Body of pancreas (tissue), 4 donors: ENCODE measurements at regions not wholly inside any gene's neighbourhood (a gene's known extent, or its start where the extent isn't known, plus 50 kb on each side); places are given as distances from the start of the nearest gene placed in this dataset.

Experiments used
- ATAC-seq: fragments of 150-250 bp; one replicate; pipeline ENCODE4 v1.9.1; 2016
- DNase-seq, 4 donors: peaks; one replicate each; pipeline ENCODE4 v3.0.0-alpha.2; 2019
- H3K27ac ChIP-seq, 4 donors: fragments of 200-600 bp; sonication (generic); 1 replicate in 3 of 4; 2 replicates in 1 of 4; pipeline versions ENCODE4 v1.5.1 to v1.6.1; 2016 to 2019; ENCODE audit warnings: mild to moderate bottlenecking in 1 of 4, mixed read lengths in 1 of 4, moderate library complexity in 1 of 4
- H3K27me3 ChIP-seq, 2 donors: fragments of 200-600 bp; sonication (generic); one replicate each; pipeline ENCODE4 v1.6.0; 2016; ENCODE audit warnings: mild to moderate bottlenecking in 1 of 2
- H3K36me3 ChIP-seq, 2 donors: fragments of 200-600 bp; sonication (generic); replicated peaks in 1 of 2; 2 replicates each; pipeline ENCODE4 v1.5.1; 2016; ENCODE audit warnings: low read depth in 2 of 2; ENCODE audit not compliant: insufficient read depth in 1 of 2
- H3K4me1 ChIP-seq: fragments of 200-600 bp; sonication (generic); one replicate; pipeline ENCODE4 v1.6.0; 2016
- H3K4me3 ChIP-seq, 2 donors: fragments of 200-600 bp; sonication (generic); 1 replicate in 1 of 2; 2 replicates in 1 of 2; pipeline ENCODE4 v1.5.1; 2016 to 2019
- H3K9me3 ChIP-seq, 3 donors: fragments of 200-600 bp; sonication (generic); 1 replicate in 2 of 3; 2 replicates in 1 of 3; pipeline ENCODE4 v1.5.1; 2016
- POLR2A ChIP-seq, 3 donors: fragments of 450-650 bp; IDR thresholded peaks; one replicate each; pipeline ENCODE4 v1.6.1; 2016; ENCODE audit warnings: antibody characterized with exemption in 3 of 3, mild to moderate bottlenecking in 2 of 3
- WGBS, 2 donors: methylation state at CpG; one replicate each; pipeline ENCODE4 v1.1.5; 2017; 5-methylcytosine and 5-hydroxymethylcytosine counted together
- intact Hi-C: fragments of 100-400 bp; cut with DNase I; formaldehyde crosslinking; loops from one replicate; pipeline ENCODE4 v1.15.1; 2023
- TF ChIP-seq, protein P1 (sequence below), 7 experiments: fragments of 450-650 bp in 4 of 7; fragments of 200-600 bp in 3 of 7; sonication (generic) in 3 of 7; IDR thresholded peaks; one replicate each; pipeline ENCODE4 v1.5.1; 2016 to 2019; ENCODE audit warnings: antibody characterized with exemption in 7 of 7

DNA sequence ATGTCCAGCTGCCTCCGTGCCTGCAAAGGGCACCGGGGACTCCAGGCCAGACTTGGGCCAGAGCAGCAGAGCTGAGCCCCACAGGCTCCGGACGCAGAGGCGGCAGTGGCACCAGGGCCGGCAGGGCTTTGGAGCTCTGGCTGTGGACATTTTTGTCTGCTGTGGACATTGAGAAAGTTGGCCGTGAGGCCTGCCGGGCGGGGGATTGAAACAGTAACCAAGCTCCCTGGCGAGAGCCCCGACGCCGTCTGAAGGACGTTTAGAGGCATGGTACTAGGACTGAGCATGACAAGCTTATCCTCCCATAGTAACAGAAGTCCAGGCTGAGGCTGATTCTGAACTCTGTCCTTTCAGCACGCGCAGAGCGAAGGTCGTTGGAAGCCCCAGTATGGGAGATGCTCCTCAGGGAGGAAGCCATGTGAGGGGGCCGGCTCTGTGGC is 323.8 kb downstream of the AMY1C start:
- intact Hi-C loops: no loop called here
- Histone ChIP-seq H3K36me3 (no peaks in the 10 kb centered on the region), H3K9me3 (no peaks in the 10 kb centered on the region), H3K4me1 (no peaks in the 10 kb centered on the region), H3K27me3 (no peaks in the 10 kb centered on the region), H3K4me3 (no peak overlapping the region), H3K27ac (no peak overlapping the region)
- ATAC-seq (no peak), DNase-seq (peak in 1 of 4 donors; percentile 8)
- TF ChIP-seq POLR2A (IDR thresholded peaks at IDR 0.05): no peak
- TF ChIP-seq, protein P1, sequence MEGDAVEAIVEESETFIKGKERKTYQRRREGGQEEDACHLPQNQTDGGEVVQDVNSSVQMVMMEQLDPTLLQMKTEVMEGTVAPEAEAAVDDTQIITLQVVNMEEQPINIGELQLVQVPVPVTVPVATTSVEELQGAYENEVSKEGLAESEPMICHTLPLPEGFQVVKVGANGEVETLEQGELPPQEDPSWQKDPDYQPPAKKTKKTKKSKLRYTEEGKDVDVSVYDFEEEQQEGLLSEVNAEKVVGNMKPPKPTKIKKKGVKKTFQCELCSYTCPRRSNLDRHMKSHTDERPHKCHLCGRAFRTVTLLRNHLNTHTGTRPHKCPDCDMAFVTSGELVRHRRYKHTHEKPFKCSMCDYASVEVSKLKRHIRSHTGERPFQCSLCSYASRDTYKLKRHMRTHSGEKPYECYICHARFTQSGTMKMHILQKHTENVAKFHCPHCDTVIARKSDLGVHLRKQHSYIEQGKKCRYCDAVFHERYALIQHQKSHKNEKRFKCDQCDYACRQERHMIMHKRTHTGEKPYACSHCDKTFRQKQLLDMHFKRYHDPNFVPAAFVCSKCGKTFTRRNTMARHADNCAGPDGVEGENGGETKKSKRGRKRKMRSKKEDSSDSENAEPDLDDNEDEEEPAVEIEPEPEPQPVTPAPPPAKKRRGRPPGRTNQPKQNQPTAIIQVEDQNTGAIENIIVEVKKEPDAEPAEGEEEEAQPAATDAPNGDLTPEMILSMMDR (IDR thresholded peaks at IDR 0.05): no peak
- 81 to 86% methylated on average over 12 to 19 of the region's 19 CpGs for WGBS, 2 donors

DNA sequence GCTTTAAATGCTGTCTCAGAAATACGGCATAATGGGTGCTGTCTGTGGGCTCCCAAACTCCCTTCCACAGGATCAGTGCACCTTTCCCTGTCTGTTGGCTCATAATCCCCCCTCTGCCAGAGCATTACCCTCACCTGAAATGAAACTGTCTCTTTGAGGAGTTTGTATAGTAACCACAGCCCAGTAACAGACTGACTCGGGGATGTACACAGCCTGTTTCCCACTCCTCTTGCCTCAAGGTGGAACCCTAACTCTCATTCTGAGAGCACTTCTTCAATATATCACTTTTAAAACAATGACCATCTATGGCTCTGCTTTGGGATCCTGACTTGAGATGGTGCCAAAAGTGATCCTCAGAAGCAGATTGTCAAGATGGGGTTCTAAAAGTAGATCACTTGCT is 332.5 kb downstream of the AMY1C start:
- H3K9me3 ChIP-seq: no peaks in the 10 kb centered on the region
- H3K4me3 ChIP-seq: no peak overlapping the region
- 61 to 65% methylated on average over 2 of the region's 2 CpGs for WGBS, 2 donors
- H3K36me3 ChIP-seq: no peaks in the 10 kb centered on the region
- TF ChIP-seq POLR2A (IDR thresholded peaks at IDR 0.05): no peak
- TF ChIP-seq, protein P1 (IDR thresholded peaks at IDR 0.05): no peak
- intact Hi-C loops: no loop called here
- ATAC-seq: no peak
- no peaks in the 10 kb centered on the region for H3K27me3 ChIP-seq
- H3K4me1 ChIP-seq: no peaks in the 10 kb centered on the region
- H3K27ac ChIP-seq: no peak overlapping the region
- DNase-seq: no peak

DNA sequence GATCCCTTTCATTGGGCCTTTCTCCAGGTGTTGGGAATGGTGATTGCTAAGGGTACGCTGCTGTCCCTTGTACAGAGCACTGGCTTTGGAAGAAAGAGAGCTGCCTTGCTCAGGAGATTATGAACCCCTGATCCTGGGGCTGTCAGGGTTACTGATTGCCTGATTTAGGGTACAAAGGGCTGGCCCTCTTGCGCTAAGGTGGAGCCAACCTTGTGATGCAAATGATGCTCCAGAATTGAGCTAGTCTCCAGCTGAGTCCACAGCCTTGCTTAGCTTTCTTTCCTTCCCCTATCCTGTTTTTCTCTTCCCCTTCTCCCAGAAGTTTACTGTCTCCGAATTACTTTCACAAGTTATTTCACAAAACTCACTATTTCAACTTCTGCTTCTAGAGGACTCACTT is 334.7 kb downstream of the AMY1C start:
- WGBS, 2 donors: 56 to 63% methylated on average over 3 of the region's 3 CpGs
- no peaks in the 10 kb centered on the region for H3K27me3 ChIP-seq
- no peaks in the 10 kb centered on the region for H3K36me3 ChIP-seq
- intact Hi-C loops: no loop called here
- DNase-seq (no peak), ATAC-seq (no peak)
- no peaks in the 10 kb centered on the region for H3K4me1 ChIP-seq
- no peaks in the 10 kb centered on the region for H3K9me3 ChIP-seq
- TF ChIP-seq POLR2A (IDR thresholded peaks at IDR 0.05): no peak
- TF ChIP-seq, protein P1 (IDR thresholded peaks at IDR 0.05): no peak
- no peak overlapping the region for H3K27ac ChIP-seq
- H3K4me3 ChIP-seq: no peak overlapping the region

DNA sequence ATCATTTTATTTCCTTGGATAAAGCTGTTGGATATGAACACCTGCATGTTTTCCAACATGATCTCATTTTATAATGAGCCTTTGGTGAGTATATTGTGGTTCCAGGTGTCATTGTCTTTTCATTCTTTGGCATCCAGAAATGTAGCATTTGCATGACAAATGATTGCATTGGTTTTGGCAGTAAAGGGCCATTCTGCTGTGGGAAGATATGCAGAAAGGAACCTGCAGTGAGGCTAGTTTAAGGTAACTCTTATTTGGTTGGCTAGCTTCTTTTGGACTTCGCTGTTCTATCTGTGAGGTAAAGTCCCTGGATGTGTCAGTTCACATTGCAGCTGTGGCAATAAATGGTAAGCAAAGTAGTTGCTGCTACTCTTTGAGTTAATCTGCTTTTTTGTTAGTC is 343.0 kb downstream of the AMY1C start:
- H3K9me3 ChIP-seq: no peaks in the 10 kb centered on the region
- WGBS, 2 donors: 74 to 100% methylated on average over 1 of the region's 1 CpG
- H3K27me3 ChIP-seq: no peaks in the 10 kb centered on the region
- intact Hi-C loops: no loop called here
- no peaks in the 10 kb centered on the region for H3K4me1 ChIP-seq
- H3K4me3 ChIP-seq: no peak overlapping the region
- H3K36me3 ChIP-seq: no peaks in the 10 kb centered on the region
- ATAC-seq: no peak
- TF ChIP-seq, protein P1 (IDR thresholded peaks at IDR 0.05): no peak
- no peak for TF ChIP-seq POLR2A (IDR thresholded peaks at IDR 0.05)
- no peak overlapping the region for H3K27ac ChIP-seq
- DNase-seq: no peak

DNA sequence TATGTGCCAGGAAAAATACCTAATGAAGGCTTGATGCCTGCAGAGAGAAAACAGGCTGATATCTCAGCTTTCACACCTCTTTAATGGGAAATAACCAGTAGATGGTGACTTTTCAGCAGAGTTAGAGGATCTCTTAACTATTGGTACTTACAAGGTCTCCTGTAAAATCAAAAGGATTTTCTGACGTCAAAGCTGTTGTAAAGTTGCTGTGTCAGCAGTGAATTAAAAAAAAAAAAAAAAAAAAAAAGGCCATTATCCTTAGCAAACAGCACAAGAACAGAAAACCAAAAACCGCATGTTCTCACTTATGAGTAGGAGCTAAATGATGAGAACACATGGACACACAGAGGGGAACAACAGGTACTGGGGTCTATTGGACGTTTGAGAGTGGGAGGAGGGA is 349.1 kb downstream of the AMY1C start:
- Histone ChIP-seq H3K27me3 (no peaks in the 10 kb centered on the region), H3K4me1 (no peaks in the 10 kb centered on the region), H3K27ac (no peak overlapping the region), H3K36me3 (no peaks in the 10 kb centered on the region), H3K4me3 (no peak overlapping the region), H3K9me3 (no peaks in the 10 kb centered on the region)
- ATAC-seq (no peak), DNase-seq (no peak)
- 33 to 35% methylated on average over 3 of the region's 3 CpGs for WGBS, 2 donors
- intact Hi-C loops: no loop called here
- TF ChIP-seq POLR2A (IDR thresholded peaks at IDR 0.05): no peak
- TF ChIP-seq, protein P1 (IDR thresholded peaks at IDR 0.05): no peak
